Mammary epithelial cell (primary cell): ENCODE measurements at regions not wholly inside any gene's neighbourhood (a gene's known extent, or its start where the extent isn't known, plus 50 kb on each side); places are given as distances from the start of the nearest gene placed in this dataset.

Experiments used
- CTCF ChIP-seq, 2 donors: IDR thresholded peaks in 1 of 2; conservative IDR thresholded peaks in 1 of 2; 2 replicates each; pipeline ENCODE4 v1.5.1; 2011 to 2012; ENCODE audit warnings: inconsistent platforms in 2 of 2, low read length in 2 of 2, mild to moderate bottlenecking in 2 of 2, control low read depth in 1 of 2, low read depth in 1 of 2; ENCODE audit not compliant: insufficient read depth in 1 of 2; ENCODE audit errors: extremely low read depth in 1 of 2
- EZH2 ChIP-seq: IDR thresholded peaks from 2 replicates; pipeline ENCODE4 v1.6.1; 2012; ENCODE audit warnings: low read length, inconsistent platforms, borderline replicate concordance

GRCh38 chr4:96120206-96120605 is 280.3 kb downstream of the PDHA2 start:
- TF ChIP-seq CTCF (conservative IDR thresholded peaks at IDR 0.05 in 1 of 2, IDR thresholded peaks at IDR 0.05 in 1 of 2; ENCODE audit: extremely low read depth in 1 of 2, insufficient read depth in 1 of 2, low read depth in 1 of 2, low read length in 2 of 2): no peak
- no peak for TF ChIP-seq EZH2
